HG03565 (cell line): ENCODE measurements at regions not wholly inside any gene's neighbourhood (a gene's known extent, or its start where the extent isn't known, plus 50 kb on each side); places are given as distances from the start of the nearest gene placed in this dataset.

ENCODE experiments used
- ATAC-seq: cut with Tn5 transposase; IDR thresholded peaks from one replicate; pipeline ENCODE4 v1.9.1; 2021; ENCODE audit warnings: mild to moderate bottlenecking, moderate library complexity; ENCODE audit not compliant: unreplicated experiment

DNA sequence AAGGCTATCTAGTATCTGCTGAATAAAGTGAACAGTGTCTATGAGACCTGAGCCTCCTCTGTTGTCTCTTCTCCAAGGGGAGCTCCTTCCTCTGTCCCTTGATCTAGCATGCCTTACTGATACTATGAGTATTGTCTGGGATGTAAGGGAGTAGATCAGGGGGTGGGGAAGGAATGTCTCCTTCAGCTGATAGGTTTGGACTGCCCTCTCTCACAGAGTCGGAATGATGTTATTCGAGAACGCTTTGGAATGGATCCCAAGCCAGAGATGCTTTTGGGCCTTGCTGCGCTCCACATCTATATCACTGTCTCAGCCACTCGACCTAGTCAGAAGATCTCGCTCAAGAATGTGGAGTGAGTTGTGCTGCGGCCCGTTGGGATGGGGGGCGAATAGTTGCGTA lies 68.3 kb upstream of the PRPS1 start:
- ATAC-seq = no peak

DNA sequence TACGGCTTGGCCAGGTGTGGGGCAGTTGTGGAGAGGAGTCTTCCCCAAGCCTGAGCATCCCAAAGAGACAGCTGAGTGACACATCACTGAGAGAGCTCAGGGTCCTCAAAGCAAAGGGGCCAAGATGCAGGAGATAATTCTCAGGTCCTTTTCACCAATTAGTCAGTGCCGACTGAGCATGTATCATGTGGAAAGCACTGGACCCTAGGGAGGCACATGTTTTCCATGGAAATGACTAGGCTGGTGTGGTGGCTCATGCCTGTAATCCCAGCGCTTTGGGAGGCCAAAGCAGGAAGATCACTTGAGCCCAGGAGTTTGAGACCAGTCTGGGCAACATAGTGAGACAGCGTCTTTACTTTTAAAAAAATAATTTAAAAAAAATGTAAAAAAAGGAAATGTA lies 67.3 kb upstream of the PRPS1 start:
- no peak for ATAC-seq

DNA sequence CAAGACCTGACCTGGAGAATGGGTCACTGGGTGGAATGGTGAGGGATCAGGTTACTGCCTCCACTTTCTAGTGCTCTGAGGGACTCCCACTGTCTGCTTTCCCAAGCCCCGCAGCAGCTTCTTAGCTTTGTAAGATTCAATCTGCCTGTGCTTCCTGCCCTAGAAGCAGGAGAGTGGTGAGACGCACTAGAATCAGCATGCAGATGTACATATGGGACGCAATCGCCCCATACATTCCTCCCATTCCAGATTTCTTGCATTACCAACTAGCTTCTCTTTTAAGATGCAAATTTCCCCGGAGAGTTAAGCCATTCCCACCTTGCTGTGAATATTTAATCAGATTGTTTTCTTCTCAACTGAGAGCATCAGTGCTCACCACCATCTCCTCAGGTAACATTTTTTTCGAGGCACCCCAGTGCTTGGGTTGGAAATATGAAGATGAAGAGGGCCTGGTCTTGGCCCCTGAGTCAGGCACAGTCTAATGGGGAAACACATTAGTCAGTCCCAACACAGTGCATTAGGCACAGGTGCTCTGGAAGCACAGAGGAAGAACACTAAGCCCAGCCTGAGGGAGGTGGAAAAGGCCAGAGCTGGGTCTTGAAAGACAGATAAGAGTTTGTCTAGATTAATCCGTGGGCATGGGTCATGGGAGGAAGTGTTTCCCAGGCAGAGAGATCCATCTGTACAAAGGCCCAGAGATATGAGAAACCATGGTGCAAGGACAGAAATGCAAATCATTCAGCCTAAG lies 66.7 kb upstream of the PRPS1 start:
- no peak for ATAC-seq

DNA sequence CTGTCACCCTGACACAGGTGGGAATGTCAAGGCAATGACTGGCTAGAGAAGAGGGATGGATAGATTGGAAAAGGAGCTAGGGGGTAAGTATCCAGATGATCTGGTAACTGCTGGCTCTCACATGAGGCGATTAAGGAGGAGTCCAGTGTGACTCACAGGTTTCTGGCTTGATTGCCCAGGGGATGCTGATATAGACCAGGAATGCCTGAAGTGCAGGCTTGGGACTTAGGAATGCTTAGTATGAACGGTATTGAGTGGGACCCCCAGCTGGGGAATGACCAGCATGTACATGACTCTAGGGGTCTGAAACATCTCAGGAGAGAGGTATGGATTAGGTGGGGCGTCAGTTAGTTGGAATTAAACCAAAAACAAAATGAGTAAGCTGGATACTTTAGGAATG lies 65.8 kb upstream of the PRPS1 start:
- no peak for ATAC-seq

DNA sequence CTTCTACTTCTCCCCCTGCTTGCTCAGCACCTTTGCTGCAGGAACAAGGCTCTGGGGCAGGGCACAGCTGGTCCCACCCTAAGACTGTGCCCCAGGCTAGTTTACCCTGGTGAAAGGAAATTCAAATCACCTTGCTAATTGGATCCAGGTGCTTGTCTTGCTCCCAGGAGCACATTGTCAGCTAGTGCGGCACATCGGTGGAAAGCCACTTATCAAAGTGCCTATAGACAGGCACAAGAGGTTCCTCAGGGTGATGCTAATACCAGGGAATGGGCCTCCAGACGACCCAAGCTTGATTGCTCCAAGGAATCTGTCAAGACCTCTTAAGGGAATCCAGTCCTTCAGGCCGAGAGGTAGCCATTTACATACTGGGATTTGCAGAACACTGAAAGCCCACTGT lies 64.5 kb upstream of the PRPS1 start:
- ATAC-seq = no peak

DNA sequence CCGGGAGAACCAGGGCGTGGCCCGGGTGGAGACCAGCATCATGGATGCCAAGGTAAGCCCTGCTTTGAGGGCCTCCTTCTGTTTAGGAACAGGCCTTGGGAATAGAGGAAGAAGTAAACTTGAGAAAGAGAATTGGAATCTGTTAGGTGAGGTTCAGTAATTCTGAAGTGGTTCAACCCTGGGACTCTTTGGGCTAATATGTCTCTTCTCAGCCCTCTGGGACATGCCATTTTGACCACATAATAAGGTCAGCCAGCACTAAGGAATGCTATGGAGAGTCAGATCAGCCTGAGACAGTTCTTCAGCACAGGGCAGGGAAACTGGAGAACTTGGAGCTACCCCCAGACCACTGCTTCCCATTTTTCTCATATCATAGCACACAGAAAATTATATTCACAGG lies 63.3 kb upstream of the PRPS1 start:
- no peak for ATAC-seq

DNA sequence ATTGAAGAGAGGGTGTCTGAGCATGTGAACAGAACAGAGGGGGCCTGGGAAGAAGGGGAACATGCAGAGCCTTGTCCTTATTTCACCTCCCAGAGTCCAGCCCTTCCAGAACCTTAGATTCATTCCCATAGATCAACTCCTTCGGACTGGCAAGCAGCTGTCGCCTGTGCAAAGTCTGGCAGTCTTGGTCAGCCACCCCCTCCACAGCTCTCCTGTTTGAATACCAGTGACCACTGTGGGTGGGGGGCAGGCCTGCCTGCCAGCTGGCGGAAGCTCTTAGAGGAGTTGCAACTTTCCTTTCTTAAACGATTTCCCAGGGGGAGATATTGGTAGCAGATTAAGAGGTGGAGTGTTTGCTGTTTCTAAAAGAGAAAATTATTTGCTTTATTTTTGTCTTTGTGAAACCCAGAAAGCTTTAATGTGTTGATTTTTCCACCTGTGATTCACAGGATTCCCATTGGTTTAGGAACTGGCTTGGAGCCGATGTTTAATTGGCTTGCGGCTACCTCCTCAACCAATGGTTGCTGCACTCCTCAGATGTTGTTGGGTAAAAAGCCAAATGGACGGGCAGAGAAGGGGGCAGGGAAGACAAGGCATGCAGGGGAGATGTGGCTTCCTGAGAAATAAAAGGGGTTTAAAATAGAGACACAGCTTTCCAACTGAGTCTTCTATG lies 62.2 kb upstream of the PRPS1 start:
- no peak for ATAC-seq

DNA sequence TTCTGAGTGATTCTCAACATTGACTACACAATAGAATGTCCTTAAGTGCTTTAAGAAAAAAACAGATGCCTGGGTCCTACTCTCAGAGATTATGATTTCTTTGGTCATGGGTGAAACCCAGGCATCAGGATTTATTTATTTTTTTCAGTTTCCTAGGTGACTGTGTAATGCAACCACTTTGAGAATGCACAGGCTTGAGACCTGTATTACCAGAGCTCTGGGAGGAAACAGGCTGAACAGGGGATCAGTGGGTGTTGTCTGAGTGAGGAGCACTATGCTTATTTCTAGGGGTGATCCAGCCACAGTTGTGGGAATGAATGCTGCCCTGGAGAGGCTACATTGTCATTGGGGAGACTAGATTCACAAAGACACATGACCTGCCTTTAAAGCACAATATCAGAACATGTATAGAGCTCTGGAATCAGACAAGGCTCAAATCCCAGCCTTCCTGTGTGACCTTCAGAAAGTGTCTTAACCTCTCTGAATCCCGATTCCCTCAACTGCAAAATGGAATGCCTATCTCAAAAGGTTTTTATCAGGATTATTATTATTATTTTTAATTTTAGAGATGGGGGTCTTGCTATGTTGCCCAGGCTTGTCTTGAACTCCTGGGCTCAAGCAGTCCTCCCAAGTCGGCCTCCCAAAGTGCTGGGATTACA lies 61.6 kb upstream of the PRPS1 start:
- no peak for ATAC-seq

DNA sequence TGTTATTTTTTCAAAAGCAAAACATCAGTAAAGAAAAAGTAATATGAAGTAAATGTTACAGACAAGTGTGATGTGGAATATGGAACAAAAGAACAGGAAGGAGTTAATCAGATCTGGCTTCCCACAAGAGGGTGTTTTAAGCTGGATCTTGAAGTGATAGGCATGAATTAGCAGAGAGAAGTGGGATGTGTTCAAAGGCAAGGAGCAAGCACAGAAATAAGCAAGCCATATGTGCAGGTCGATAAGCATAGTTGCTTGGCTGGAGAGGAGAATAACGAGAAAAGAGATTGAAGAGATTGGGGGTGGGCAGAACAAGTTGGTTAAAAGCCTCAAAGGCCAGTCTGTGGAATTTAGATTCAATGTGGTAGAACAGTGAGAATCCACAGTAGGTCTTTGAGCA lies 60.9 kb upstream of the PRPS1 start:
- ATAC-seq = no peak

DNA sequence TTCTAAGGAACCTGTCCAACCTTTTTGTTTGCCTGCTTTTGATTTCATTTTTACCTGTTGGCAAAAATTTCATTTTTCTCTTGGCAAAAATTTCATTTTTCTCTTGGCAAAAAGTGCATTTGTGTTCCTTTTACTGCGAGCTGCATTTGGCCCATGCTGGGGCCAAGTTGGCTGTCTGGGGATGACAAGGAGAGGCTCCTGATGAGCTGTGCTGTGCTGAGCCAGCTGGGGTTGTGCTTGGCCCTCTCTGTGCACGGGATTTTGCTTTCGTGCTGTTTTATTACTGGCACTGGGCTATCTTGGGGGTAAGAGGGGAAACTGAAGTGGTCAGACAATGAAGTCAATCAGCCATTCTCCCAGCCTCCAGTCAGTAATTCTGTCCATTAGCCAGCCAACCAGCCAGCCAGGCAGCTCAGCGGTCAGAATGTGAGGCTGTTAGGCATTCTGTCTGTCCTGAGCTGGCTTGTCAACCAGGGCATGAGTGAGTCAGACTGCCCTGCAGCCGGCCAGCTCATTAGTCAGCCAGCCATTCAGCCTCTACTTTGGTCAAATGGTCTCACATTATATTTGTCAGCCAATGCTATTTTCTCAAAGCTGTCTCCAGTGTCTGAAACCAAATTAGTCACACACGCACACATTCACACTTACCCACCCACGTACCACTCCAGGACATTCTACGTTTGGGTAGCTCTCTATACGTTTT lies 56.9 kb upstream of the PRPS1 start:
- ATAC-seq = no peak

DNA sequence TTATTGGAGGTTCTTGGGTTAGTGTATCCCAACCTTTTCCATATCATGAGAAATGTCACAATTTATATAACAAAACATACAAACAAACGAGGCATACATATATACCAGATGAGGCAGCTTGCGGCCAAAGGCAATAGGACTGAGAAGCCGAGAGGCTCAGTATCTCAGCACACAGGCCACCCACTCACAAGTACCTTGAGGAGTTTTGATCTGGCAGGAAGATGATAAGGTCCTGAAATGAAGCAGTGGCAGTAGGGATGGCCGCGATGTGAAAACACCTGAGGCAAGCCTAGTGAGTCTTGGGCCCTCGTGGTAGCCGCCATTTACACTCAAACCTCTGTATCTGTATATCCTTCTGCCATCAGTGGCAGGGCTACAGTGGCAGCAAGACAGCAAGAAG lies 55.3 kb upstream of the PRPS1 start:
- no peak for ATAC-seq

DNA sequence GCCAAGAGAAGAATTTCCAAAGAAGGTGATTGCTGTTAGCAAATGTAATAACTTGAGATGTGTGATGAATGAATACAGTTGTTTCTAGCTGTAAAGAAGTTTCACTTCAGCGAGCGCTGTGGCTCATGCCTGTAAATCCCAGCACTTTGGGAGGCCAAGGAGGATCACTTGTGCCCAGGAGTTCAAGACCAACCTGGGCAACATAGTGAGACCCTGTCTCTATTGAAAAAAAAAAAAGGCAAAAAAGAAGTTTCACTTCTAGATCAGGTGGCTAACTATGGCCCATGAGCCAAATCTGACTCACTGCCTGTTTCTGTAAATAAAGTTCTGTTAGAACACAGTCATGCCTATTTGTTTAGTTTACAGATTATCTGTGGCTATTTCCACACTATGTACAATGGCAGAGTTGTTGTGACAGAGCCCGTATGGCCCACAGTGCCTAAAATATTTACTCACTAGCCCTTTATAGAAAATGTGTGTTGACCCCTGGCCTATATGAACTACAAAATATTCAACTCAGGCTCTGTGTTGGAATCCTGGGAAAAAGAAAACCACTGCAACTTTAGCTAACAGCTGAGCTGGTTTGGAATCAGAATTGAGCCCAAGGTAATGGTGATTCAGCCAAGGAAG lies 54.1 kb upstream of the PRPS1 start:
- no peak for ATAC-seq

DNA sequence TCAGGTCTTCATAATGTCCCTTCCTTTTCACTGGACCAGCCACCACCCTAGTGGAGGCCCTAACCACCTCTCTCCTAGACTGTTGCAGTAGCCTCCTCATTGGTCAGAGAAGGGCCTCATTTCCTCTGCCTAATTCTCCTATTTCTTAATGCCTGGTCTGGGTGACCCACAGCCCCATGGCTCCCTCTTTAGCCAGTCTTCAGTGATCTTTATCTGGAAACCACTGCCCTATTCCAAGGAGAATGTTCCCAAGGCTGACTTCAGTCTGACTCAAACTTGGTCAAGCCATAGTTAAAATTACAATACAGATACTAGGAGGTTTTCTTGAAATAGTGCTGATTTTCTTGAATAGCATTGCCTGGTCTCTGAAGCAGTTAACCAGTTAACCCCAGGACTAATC lies 53.6 kb upstream of the PRPS1 start:
- ATAC-seq = no peak

DNA sequence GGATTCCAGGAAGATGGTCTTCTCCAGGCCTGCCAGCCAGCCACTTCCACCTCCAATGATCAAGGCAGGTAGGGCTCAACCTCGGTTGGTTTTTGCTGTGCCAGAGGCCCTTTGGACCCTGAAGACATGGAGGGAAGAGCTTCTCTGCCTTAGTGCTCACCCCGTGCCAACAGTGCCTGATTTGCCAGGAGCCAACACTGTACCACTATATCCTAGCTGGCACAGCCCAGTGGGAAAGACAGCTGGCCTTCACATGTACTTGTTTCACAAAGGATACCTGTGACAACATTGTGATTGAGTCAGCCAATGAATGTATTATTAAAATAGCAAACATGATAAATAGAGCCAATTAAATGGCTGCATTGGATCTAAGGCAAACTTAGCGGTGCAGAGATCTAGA lies 51.9 kb upstream of the PRPS1 start:
- ATAC-seq = no peak

DNA sequence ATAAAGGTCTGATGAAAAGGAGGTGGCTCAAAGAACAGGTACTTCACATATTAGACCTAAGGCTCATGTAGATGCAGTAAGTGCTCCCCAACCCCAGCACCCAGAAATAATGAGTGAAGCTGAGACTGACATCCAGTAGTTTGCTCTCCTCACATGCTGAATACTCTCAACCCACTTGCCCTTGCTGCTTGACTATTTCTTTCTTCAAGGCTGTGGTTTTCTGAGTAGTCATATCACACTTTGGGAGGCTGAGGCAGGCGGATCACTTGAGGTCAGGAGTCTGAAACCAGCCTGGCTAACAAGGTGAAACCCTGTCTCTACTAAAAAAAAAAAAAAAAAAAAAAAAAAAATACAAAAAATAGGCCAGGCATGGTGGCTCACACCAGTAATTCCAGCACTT lies 51.5 kb upstream of the PRPS1 start:
- peak; percentile 81 for ATAC-seq

DNA sequence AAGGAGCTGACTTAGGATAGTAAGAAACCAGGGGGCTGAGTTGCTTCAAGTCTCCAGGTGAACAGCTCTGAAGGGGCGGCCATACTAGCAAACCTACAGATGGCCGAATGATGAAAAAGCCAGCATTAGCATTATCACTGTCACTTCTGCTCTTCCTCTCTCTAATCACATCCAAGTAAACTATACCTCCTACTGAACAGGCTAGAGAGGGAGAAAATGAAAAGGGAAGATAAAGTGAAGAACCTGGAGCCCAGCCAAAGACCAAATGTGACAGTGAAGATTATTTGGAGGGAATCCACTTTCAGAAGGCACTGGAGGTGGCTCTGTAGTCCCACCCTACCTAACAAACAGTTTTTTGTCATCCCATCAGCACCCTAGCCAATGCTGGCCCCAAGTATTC lies 50.4 kb upstream of the PRPS1 start:
- no peak for ATAC-seq
